ENCODE measurements at regions not wholly inside any gene's neighbourhood (a gene's known extent, or its start where the extent isn't known, plus 50 kb on each side); places are given as distances from the start of the nearest gene placed in this dataset.
"Not testable (repeated sequence)": the region's sequence is repeated elsewhere in the genome, so short reads cannot be mapped to it uniquely, and the experiment has no call there.

DNA sequence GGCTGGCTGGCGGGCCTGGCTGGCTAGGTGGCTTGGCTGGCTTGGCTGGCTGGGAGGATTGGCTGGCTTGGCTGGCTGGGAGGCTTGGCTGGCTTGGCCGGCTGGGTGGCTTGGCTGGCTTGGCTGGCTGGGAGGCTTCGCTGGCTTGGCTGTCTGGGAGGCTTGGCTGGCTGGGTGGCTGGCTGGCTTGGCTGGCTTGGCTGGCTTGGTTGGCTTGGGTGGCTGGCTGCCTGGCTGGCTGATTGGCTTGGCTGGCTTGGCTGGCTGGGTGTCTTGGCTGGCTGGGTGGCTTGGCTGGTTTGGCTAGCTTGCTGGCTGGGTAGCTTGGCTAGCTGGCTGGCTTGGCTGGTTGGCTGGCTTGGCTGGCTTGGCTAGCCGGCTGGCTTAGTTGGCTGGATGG lies 2817.8 kb downstream of the RPIA start:
- H3K4me3 ChIP-seq (ENCODE audit: low read depth, low read length); DNase-seq (ENCODE audit: low read depth); in situ Hi-C loops (cut with HindIII; ENCODE audit: low sequenced_read_pairs): not testable (repeated sequence)

DNA sequence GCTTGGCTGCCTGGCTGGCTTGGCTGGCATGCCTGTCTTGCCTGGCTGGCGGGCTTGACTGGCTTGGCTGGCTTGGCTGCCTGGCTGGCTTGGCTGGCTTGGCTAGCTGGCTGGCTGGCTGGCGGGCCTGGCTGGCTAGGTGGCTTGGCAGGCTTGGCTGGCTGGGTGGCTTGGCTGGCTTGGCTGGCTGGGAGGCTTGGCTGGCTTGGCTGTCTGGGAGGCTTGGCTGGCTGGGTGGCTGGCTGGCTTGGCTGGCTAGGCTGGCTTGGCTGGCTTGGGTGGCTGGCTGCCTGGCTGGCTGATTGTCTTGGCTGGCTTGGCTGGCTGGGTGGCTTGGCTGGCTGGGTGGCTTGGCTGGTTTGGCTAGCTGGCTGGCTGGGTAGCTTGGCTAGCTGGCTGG lies 2819.7 kb downstream of the RPIA start:
- H3K4me3 ChIP-seq (ENCODE audit: low read depth, low read length); in situ Hi-C loops (cut with HindIII; ENCODE audit: low sequenced_read_pairs); DNase-seq (ENCODE audit: low read depth): not testable (repeated sequence)

DNA sequence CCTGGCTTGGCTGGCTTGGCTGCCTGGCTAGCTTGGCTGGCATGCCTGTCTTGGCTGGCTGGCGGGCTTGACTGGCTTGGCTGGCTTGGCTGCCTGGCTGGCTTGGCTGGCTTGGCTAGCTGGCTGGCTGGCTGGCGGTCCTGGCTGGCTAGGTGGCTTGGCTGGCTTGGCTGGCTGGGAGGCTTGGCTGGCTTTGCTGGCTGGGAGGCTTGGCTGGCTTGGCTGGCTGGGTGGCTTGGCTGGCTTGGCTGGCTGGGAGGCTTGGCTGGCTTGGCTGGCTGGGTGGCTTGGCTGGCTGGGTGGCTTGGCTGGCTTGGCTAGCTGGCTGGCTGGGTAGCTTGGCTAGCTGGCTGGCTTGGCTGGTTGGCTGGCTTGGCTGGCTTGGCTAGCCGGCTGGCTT lies 2824.5 kb downstream of the RPIA start:
- H3K4me3 ChIP-seq (ENCODE audit: low read depth, low read length); in situ Hi-C loops (cut with HindIII; ENCODE audit: low sequenced_read_pairs); DNase-seq (ENCODE audit: low read depth): not testable (repeated sequence)

DNA sequence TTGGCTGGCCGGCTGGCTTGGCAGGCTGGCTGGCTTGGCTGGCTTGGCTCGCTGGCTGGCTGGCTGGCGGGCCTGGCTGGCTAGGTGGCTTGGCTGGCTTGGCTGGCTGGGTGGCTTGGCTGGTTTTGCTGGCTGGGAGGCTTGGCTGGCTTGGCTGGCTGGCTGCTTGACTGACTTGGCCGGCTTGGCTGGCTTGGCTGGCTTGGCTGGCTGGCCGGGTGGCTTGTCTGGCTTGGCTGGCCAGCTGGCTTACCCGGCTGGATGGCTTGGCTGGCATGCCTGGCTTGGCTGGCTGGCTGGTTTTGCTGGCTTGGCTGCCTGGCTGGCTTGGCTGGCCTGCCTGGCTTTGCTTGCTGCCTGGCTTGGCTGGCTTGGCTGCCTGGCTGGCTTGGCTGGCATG lies 2825.2 kb downstream of the RPIA start:
- DNase-seq (ENCODE audit: low read depth); in situ Hi-C loops (cut with HindIII; ENCODE audit: low sequenced_read_pairs); H3K4me3 ChIP-seq (ENCODE audit: low read depth, low read length): not testable (repeated sequence)

DNA sequence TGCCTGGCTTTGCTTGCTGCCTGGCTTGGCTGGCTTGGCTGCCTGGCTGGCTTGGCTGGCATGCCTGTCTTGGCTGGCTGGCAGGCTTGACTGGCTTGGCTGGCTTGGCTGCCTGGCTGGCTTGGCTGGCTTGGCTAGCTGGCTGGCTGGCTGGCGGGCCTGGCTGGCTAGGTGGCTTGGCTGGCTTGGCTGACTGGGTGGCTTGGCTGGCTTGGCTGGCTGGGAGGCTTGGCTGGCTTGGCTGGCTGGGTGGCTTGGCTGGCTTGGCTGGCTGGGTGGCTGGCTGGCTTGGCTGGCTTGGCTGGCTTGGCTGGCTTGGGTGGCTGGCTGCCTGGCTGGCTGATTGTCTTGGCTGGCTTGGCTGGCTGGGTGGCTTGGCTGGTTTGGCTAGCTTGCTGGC lies 2826.4 kb downstream of the RPIA start:
- DNase-seq (ENCODE audit: low read depth); in situ Hi-C loops (cut with HindIII; ENCODE audit: low sequenced_read_pairs); H3K4me3 ChIP-seq (ENCODE audit: low read depth, low read length): not testable (repeated sequence)

DNA sequence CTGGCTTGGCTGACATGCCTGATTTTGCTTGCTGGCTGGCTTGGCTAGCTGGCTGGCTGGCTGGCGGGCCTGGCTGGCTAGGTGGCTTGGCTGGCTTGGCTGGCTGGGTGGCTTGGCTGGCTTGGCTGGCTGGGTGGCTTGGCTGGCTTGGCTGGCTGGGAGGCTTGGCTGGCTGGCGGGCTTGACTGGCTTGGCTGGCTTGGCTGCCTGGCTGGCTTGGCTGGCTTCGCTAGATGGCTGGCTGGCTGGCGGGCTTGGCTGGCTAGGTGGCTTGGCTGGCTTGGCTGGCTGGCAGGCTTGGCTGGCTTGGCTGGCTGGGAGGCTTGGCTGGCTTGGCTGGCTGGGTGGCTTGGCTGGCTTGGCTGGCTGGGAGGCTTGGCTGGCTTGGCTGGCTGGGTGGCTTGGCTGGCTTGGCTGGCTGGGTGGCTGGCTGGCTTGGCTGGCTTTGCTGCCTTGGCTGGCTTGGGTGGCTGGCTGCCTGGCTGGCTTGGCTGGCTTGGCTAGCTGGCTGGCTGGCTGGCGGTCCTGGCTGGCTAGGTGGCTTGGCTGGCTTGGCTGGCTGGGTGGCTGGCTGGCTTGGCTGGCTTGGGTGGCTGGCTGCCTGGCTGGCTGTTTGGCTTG lies 2827.0 kb downstream of the RPIA start:
- DNase-seq (ENCODE audit: low read depth); in situ Hi-C loops (cut with HindIII; ENCODE audit: low sequenced_read_pairs); H3K4me3 ChIP-seq (ENCODE audit: low read depth, low read length): not testable (repeated sequence)

DNA sequence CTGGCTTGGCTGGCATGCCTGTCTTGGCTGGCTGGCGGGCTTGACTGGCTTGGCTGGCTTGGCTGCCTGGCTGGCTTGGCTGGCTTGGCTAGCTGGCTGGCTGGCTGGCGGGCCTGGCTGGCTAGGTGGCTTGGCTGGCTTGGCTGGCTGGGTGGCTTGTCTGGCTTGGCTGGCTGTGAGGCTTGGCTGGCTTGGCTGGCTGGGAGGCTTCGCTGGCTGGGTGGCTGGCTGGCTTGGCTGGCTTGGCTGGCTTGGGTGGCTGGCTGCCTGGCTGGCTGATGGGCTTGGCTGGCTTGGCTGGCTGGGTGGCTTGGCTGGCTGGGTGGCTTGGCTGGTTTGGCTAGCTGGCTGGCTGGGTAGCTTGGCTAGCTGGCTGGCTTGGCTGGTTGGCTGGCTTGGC lies 2827.9 kb downstream of the RPIA start:
- in situ Hi-C loops (cut with HindIII; ENCODE audit: low sequenced_read_pairs); DNase-seq (ENCODE audit: low read depth); H3K4me3 ChIP-seq (ENCODE audit: low read depth, low read length): not testable (repeated sequence)

DNA sequence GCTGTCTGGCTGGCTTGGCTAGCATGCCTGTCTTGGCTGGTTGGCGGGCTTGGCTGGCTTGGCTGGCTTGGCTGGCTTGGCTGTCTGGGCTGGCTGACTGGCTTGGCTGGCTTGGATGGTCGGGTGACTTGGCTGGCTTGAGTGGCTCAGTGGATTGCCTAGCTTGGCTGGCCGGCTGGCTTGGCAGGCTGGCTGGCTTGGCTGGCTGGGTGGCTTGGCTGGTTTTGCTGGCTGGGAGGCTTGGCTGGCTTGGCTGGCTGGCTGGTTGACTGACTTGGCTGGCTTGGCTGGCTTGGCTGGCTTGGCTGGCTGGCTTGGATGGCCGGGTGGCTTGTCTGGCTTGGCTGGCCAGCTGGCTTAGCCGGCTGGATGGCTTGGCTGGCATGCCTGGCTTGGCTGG lies 2828.4 kb downstream of the RPIA start:
- in situ Hi-C loops (cut with HindIII; ENCODE audit: low sequenced_read_pairs); DNase-seq (ENCODE audit: low read depth); H3K4me3 ChIP-seq (ENCODE audit: low read depth, low read length): not testable (repeated sequence)

DNA sequence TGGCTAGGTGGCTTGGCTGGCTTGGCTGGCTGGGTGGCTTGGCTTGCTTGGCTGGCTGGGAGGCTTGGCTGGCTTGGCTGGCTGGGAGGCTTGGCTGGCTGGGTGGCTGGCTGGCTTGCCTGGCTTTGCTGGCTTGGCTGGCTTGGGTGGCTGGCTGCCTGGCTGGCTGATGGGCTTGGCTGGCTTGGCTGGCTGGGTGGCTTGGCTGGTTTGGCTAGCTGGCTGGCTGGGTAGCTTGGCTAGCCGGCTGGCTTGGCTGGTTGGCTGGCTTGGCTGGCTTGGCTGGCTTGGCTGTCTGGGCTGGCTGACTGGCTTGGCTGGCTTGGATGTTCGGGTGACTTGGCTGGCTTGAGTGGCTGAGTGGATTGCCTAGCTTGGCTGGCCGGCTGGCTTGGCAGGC lies 2829.1 kb downstream of the RPIA start:
- H3K4me3 ChIP-seq (ENCODE audit: low read depth, low read length); in situ Hi-C loops (cut with HindIII; ENCODE audit: low sequenced_read_pairs); DNase-seq (ENCODE audit: low read depth): not testable (repeated sequence)

DNA sequence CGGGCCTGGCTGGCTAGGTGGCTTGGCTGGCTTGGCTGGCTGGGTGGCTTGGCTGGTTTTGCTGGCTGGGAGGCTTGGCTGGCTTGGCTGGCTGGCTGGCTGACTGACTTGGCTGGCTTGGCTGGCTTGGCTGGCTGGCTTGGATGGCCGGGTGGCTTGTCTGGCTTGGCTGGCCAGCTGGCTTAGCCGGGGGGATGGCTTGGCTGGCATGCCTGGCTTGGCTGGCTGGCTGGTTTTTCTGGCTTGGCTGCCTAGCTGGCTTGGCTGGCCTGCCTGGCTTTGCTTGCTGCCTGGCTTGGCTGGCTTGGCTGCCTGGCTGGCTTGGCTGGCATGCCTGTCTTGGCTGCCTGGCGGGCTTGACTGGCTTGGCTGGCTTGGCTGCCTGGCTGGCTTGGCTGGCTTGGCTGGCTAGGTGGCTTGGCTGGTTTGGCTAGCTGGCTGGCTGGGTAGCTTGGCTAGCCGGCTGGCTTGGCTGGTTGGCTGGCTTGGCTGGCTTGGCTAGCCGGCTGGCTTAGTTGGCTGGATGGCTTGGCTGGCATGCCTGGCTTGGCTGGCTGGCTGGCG lies 2829.6 kb downstream of the RPIA start:
- in situ Hi-C loops (cut with HindIII; ENCODE audit: low sequenced_read_pairs); H3K4me3 ChIP-seq (ENCODE audit: low read depth, low read length); DNase-seq (ENCODE audit: low read depth): not testable (repeated sequence)

DNA sequence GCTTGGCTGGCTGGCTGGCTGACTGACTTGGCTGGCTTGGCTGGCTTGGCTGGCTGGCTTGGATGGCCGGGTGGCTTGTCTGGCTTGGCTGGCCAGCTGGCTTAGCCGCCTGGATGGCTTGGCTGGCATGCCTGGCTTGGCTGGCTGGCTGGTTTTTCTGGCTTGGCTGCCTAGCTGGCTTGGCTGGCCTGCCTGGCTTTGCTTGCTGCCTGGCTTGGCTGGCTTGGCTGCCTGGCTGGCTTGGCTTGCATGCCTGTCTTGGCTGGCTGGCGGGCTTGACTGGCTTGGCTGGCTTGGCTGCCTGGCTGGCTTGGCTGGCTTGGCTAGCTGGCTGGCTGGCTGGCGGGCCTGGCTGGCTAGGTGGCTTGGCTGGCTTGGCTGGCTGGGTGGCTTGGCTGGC lies 2830.5 kb downstream of the RPIA start:
- DNase-seq (ENCODE audit: low read depth); in situ Hi-C loops (cut with HindIII; ENCODE audit: low sequenced_read_pairs); H3K4me3 ChIP-seq (ENCODE audit: low read depth, low read length): not testable (repeated sequence)

DNA sequence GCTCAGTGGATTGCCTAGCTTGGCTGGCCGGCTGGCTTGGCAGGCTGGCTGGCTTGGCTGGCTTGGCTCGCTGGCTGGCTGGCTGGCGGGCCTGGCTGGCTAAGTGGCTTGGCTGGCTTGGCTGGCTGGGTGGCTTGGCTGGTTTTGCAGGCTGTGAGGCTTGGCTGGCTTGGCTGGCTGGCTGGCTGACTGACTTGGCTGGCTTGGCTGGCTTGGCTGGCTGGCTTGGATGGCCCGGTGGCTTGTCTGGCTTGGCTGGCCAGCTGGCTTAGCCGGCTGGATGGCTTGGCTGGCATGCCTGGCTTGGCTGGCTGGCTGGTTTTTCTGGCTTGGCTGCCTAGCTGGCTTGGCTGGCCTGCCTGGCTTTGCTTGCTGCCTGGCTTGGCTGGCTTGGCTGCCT lies 2831.4 kb downstream of the RPIA start:
- DNase-seq (ENCODE audit: low read depth); in situ Hi-C loops (cut with HindIII; ENCODE audit: low sequenced_read_pairs); H3K4me3 ChIP-seq (ENCODE audit: low read depth, low read length): not testable (repeated sequence)

DNA sequence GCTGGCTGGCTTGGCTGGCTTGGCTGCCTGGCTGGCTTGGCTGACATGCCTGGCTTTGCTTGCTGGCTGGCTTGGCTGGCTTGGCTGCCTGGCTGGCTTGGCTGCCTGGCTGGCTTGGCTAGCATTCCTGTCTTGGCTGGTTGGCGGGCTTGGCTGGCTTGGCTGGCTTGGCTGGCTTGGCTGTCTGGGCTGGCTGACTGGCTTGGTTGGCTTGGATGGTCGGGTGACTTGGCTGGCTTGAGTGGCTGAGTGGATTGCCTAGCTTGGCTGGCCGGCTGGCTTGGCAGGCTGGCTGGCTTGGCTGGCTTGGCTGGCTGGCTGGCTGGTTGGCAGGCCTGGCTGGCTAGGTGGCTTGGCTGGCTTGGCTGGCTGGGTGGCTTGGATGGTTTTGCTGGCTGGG lies 2832.3 kb downstream of the RPIA start:
- H3K4me3 ChIP-seq (ENCODE audit: low read depth, low read length); in situ Hi-C loops (cut with HindIII; ENCODE audit: low sequenced_read_pairs); DNase-seq (ENCODE audit: low read depth): not testable (repeated sequence)

DNA sequence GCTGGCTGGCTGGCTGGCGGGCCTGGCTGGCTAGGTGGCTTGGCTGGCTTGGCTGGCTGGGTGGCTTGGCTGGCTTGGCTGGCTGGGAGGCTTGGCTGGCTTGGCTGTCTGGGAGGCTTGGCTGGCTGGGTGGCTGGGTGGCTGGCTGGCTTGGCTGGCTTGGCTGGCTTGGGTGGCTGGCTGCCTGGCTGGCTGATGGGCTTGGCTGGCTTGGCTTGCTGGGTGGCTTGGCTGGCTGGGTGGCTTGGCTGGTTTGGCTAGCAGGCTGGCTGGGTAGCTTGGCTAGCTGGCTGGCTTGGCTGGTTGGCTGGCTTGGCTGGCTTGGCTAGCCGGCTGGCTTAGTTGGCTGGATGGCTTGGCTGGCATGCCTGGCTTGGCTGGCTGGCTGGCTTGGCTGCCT lies 2834.1 kb downstream of the RPIA start:
- H3K4me3 ChIP-seq (ENCODE audit: low read depth, low read length); in situ Hi-C loops (cut with HindIII; ENCODE audit: low sequenced_read_pairs); DNase-seq (ENCODE audit: low read depth): not testable (repeated sequence)

DNA sequence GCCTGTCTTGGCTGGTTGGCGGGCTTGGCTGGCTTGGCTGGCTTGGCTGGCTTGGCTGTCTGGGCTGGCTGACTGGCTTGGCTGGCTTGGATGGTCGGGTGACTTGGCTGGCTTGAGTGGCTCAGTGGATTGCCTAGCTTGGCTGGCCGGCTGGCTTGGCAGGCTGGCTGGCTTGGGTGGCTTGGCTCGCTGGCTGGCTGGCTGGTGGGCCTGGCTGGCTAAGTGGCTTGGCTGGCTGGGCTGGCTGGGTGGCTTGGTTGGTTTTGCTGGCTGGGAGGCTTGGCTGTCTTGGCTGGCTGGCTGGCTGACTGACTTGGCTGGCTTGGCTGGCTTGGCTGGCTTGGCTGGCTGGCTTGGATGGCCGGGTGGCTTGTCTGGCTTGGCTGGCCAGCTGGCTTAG lies 2834.6 kb downstream of the RPIA start:
- DNase-seq (ENCODE audit: low read depth); in situ Hi-C loops (cut with HindIII; ENCODE audit: low sequenced_read_pairs); H3K4me3 ChIP-seq (ENCODE audit: low read depth, low read length): not testable (repeated sequence)

DNA sequence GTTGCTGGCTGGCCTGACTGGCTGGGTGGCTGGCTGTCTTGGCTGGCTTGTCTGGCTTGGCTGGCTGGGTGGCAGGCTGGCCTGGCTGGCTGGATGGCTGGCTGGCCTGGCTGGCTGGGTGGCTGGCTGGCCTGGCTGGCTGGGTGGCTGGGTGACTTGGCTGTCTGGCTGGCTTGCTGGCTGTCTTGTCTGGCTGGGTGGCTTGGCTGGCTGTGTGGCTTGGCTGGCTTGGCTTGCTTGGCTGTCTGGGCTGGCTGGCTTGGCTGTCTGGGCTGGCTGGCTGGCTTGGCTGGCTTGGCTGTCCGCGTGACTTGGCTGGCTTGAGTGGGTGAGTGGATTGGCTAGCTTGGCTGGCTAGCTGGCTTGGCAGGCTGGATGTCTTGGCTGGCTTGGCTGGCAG lies 2835.6 kb downstream of the RPIA start:
- in situ Hi-C loops (cut with HindIII; ENCODE audit: low sequenced_read_pairs); H3K4me3 ChIP-seq (ENCODE audit: low read depth, low read length); DNase-seq (ENCODE audit: low read depth): not testable (repeated sequence)

DNA sequence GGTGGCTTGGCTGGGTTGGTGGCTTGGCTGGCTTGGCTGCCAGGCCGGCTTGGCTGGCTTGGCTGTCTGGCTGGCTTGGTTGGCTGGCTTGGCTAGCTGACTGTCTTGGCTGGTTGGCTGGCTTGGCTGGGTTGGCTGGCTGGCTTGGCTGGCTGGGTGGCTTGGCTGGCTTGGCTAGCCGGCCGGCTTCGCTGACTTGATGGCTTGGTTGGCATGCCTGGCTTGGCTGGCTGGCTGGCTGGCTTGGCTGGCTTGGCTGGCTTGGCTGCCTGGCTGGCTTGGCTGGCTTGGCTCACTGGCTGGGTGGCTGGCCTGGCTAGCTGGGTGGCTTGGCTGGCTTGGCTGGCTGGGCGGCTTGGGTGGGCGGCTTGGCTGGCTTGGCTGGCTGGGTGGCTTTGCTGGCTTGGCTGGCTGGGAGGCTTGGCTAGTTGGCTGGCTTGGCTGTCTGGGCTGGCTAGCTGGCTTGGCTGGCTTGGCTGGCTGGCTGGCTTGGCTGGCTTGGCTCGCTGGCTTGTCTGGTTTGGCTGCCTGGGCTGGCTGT lies 2836.1 kb downstream of the RPIA start:
- H3K4me3 ChIP-seq (ENCODE audit: low read depth, low read length); DNase-seq (ENCODE audit: low read depth); in situ Hi-C loops (cut with HindIII; ENCODE audit: low sequenced_read_pairs): not testable (repeated sequence)

DNA sequence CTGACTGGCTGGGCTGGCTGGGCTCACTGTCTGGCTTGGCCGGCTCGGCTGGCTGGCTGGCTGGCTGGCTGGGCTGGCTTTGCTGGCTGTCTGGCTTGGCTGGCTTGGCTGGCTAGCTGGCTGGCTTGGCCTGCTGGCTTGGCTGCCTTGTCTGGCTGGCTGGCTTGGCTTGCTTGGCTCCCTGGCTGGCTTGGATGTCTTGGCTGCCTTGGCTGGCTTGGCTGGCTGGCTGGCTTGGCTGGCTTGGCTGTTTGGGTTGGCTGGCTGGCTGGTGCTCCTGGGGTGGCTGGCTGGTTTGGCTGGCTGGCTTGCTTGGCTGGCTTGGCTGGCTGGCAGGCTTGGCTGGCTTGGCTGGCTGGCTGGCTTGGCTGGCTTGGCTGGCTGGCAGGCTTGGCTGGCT lies 2836.9 kb downstream of the RPIA start:
- in situ Hi-C loops (cut with HindIII; ENCODE audit: low sequenced_read_pairs); DNase-seq (ENCODE audit: low read depth); H3K4me3 ChIP-seq (ENCODE audit: low read depth, low read length): not testable (repeated sequence)

DNA sequence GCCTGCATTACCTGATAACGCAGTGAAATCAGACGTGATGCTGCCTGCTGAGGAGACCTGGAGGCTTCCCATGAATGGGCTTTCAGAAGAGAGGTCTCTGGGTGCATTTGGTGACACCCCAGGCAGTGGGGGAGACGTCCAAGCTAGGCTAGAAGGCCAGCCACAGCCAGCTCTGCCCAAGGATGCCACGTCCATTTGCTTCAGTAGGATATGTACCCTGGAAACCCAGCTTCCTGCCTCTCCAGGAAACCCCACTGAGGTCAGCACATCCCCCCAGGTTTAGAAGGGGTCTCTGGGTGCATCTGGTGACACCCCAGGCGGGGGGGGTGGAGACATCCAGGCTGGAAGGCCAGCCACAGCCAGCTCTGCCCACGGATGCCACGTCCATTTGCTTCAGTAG lies 2844.6 kb downstream of the RPIA start:
- in situ Hi-C loops (cut with HindIII; ENCODE audit: low sequenced_read_pairs); DNase-seq (ENCODE audit: low read depth); H3K4me3 ChIP-seq (ENCODE audit: low read depth, low read length): not testable (repeated sequence)
